KMS-11 (cell line): ENCODE measurements at regions not wholly inside any gene's neighbourhood (a gene's known extent, or its start where the extent isn't known, plus 50 kb on each side); places are given as distances from the start of the nearest gene placed in this dataset.

Experiments used
- H2AFZ ChIP-seq: fragments of 200-600 bp; sonication (generic); 2 replicates; pipeline ENCODE4 v1.6.1; 2016; ENCODE audit warnings: antibody characterized with exemption, mixed run types, low read depth
- H3K27ac ChIP-seq: fragments of 200-600 bp; sonication (generic); 2 replicates; pipeline ENCODE4 v1.6.1; 2016; ENCODE audit warnings: mild to moderate bottlenecking, mixed run types
- H3K27me3 ChIP-seq: fragments of 200-600 bp; sonication (generic); 2 replicates; pipeline ENCODE4 v1.6.1; 2017; ENCODE audit warnings: mild to moderate bottlenecking, low read depth, mixed run types, moderate library complexity; ENCODE audit not compliant: insufficient read depth
- H3K36me3 ChIP-seq: fragments of 200-600 bp; sonication (generic); 2 replicates; pipeline ENCODE4 v1.6.1; 2017; ENCODE audit warnings: mild to moderate bottlenecking, mixed run types; ENCODE audit not compliant: insufficient read depth
- H3K4me1 ChIP-seq: fragments of 200-600 bp; sonication (generic); 2 replicates; pipeline ENCODE4 v1.6.1; 2016; ENCODE audit warnings: mild to moderate bottlenecking, low read depth, mixed run types; ENCODE audit not compliant: poor library complexity, severe bottlenecking
- H3K4me2 ChIP-seq: fragments of 200-600 bp; sonication (generic); 2 replicates; pipeline ENCODE4 v1.7.0; 2016; ENCODE audit warnings: mild to moderate bottlenecking, mixed run types
- H3K4me3 ChIP-seq: fragments of 200-600 bp; sonication (generic); IDR thresholded peaks from 2 replicates; pipeline ENCODE4 v1.6.1; 2017; ENCODE audit warnings: low read depth, low read length, mixed read lengths; ENCODE audit not compliant: insufficient read depth
- H3K79me2 ChIP-seq: fragments of 200-600 bp; sonication (generic); 2 replicates; pipeline ENCODE4 v1.6.1; 2016; ENCODE audit warnings: low read depth, mixed run types; ENCODE audit not compliant: insufficient read depth
- H3K9ac ChIP-seq: fragments of 200-600 bp; sonication (generic); 2 replicates; pipeline ENCODE4 v1.6.1; 2016; ENCODE audit warnings: mild to moderate bottlenecking, mixed run types
- H4K20me1 ChIP-seq: fragments of 200-600 bp; sonication (generic); 2 replicates; pipeline ENCODE4 v1.6.1; 2016; ENCODE audit warnings: mild to moderate bottlenecking, mixed run types; ENCODE audit not compliant: insufficient read depth
- CTCF ChIP-seq: fragments of 200-600 bp; sonication (generic); conservative IDR thresholded peaks from 2 replicates; pipeline ENCODE4 v1.6.1; 2017; ENCODE audit warnings: low read depth, mild to moderate bottlenecking, antibody characterized with exemption, low read length, moderate library complexity, mixed read lengths

- no peak overlapping the region for H2AFZ ChIP-seq
- H4K20me1 ChIP-seq: no peaks in the 10 kb centered on the region
- H3K27ac ChIP-seq: no peak overlapping the region
- no peaks in the 10 kb centered on the region for H3K27me3 ChIP-seq
- H3K4me3 ChIP-seq: no peak overlapping the region
- no peak overlapping the region for H3K9ac ChIP-seq
- TF ChIP-seq CTCF: no peak
- H3K79me2 ChIP-seq: no peaks in the 10 kb centered on the region
- no peak overlapping the region for H3K4me2 ChIP-seq
- H3K4me1 ChIP-seq: no peaks in the 10 kb centered on the region
- no peaks in the 10 kb centered on the region for H3K36me3 ChIP-seq
Measured at GRCh38 chr1:38587766-38588165, 271.8 kb downstream of the RRAGC start.

- Histone ChIP-seq H3K4me1 (no peaks in the 10 kb centered on the region), H3K4me3 (no peak overlapping the region), H4K20me1 (no peaks in the 10 kb centered on the region), H3K4me2 (no peak overlapping the region; the same call in 1 of the 2 replicates), H2AFZ (peak overlapping the region; percentile 66; the same call in 1 of the 2 replicates), H3K27ac (no peak overlapping the region), H3K79me2 (no peaks in the 10 kb centered on the region), H3K36me3 (no peaks in the 10 kb centered on the region), H3K27me3 (no peaks in the 10 kb centered on the region), H3K9ac (no peak overlapping the region)
- peak; percentile 82 for TF ChIP-seq CTCF
Measured at GRCh38 chr1:38586993-38587646, 272.5 kb downstream of the RRAGC start.

- Histone ChIP-seq H3K4me2 (no peak overlapping the region), H3K27ac (no peak overlapping the region), H3K4me1 (no peaks in the 10 kb centered on the region), H3K4me3 (no peak overlapping the region), H3K9ac (no peak overlapping the region), H4K20me1 (no peaks in the 10 kb centered on the region), H3K36me3 (no peaks in the 10 kb centered on the region), H3K79me2 (no peaks in the 10 kb centered on the region), H2AFZ (no peak overlapping the region), H3K27me3 (no peaks in the 10 kb centered on the region)
- no peak for TF ChIP-seq CTCF
Measured at GRCh38 chr1:38585971-38586370, 273.6 kb downstream of the RRAGC start.

- no peak overlapping the region for H3K4me2 ChIP-seq
- H3K4me1 ChIP-seq: no peaks in the 10 kb centered on the region
- no peaks in the 10 kb centered on the region for H4K20me1 ChIP-seq
- H3K79me2 ChIP-seq: no peaks in the 10 kb centered on the region
- no peak overlapping the region for H3K9ac ChIP-seq
- no peak for TF ChIP-seq CTCF
- no peak overlapping the region for H3K27ac ChIP-seq
- no peak overlapping the region for H3K4me3 ChIP-seq
- no peak overlapping the region for H2AFZ ChIP-seq
- no peaks in the 10 kb centered on the region for H3K27me3 ChIP-seq
- no peaks in the 10 kb centered on the region for H3K36me3 ChIP-seq
Measured at GRCh38 chr1:38585460-38585859, 274.1 kb downstream of the RRAGC start.
